Activated T-cell treated with anti-CD3 and anti-CD28 coated beads, Interleukin-2, amount 50 U/mL, for 24 hours (primary cell): ENCODE measurements at regions not wholly inside any gene's neighbourhood (a gene's known extent, or its start where the extent isn't known, plus 50 kb on each side); places are given as distances from the start of the nearest gene placed in this dataset.

Experiments used
- DNase-seq: peaks from one replicate; pipeline ENCODE4 v3.0.0-alpha.2; 2020
- H3K27ac Mint-ChIP-seq: 2 replicates; pipeline ENCODE4 v1.8.0; 2020; ENCODE audit warnings: mild to moderate bottlenecking, mixed read lengths
- H3K27me3 Mint-ChIP-seq: 2 replicates; pipeline ENCODE4 v1.8.0; 2020; ENCODE audit warnings: mixed read lengths
- H3K36me3 Mint-ChIP-seq: 2 replicates; pipeline ENCODE4 v1.8.0; 2020; ENCODE audit warnings: low read depth, mixed read lengths
- H3K4me1 Mint-ChIP-seq: 2 replicates; pipeline ENCODE4 v1.8.0; 2020; ENCODE audit warnings: low read depth, mixed read lengths
- H3K4me3 Mint-ChIP-seq: 2 replicates; pipeline ENCODE4 v1.8.0; 2020; ENCODE audit warnings: mild to moderate bottlenecking, moderate library complexity, mixed read lengths
- H3K9me3 Mint-ChIP-seq: 2 replicates; pipeline ENCODE4 v1.8.0; 2020; ENCODE audit warnings: mixed read lengths

- no peak overlapping the region for H3K4me3 Mint-ChIP-seq
- H3K9me3 Mint-ChIP-seq, result peaks cover 9% of the 10 kb centered on the region
- peaks cover 94% of the 10 kb centered on the region for H3K4me1 Mint-ChIP-seq
- no peaks in the 10 kb centered on the region for H3K27me3 Mint-ChIP-seq
- peaks cover 6% of the 10 kb centered on the region for H3K36me3 Mint-ChIP-seq
- DNase-seq, result no peak
- H3K27ac Mint-ChIP-seq, result peak overlapping the region; percentile 71
Measured at GRCh38 chr11:95680169-95680929, 109.2 kb downstream of the FAM76B start.

GRCh38 chr11:95678988-95679387 lies 110.6 kb downstream of the FAM76B start:
- H3K9me3 Mint-ChIP-seq, result peaks cover 7% of the 10 kb centered on the region
- H3K27ac Mint-ChIP-seq, result no peak overlapping the region
- no peak overlapping the region for H3K4me3 Mint-ChIP-seq
- peaks cover 93% of the 10 kb centered on the region for H3K4me1 Mint-ChIP-seq
- peaks cover 3% of the 10 kb centered on the region for H3K36me3 Mint-ChIP-seq
- no peaks in the 10 kb centered on the region for H3K27me3 Mint-ChIP-seq
- DNase-seq, result no peak

GRCh38 chr11:95676308-95676707 lies 113.3 kb downstream of the FAM76B start:
- no peaks in the 10 kb centered on the region for H3K27me3 Mint-ChIP-seq
- H3K4me1 Mint-ChIP-seq, result peaks cover 78% of the 10 kb centered on the region
- H3K27ac Mint-ChIP-seq, result peak overlapping the region; percentile 86
- no peaks in the 10 kb centered on the region for H3K36me3 Mint-ChIP-seq
- no peak for DNase-seq
- H3K9me3 Mint-ChIP-seq, result peaks cover 4% of the 10 kb centered on the region
- peak overlapping the region; percentile 5 for H3K4me3 Mint-ChIP-seq

GRCh38 chr11:95675585-95675984 lies 114.0 kb downstream of the FAM76B start:
- Mint-ChIP-seq H3K4me3 (no peak overlapping the region), H3K36me3 (no peaks in the 10 kb centered on the region), H3K27ac (peak overlapping the region; percentile 86), H3K27me3 (no peaks in the 10 kb centered on the region), H3K4me1 (peaks cover 70% of the 10 kb centered on the region), H3K9me3 (peaks cover 5% of the 10 kb centered on the region)
- DNase-seq, result no peak

GRCh38 chr11:95674657-95675358 lies 114.8 kb downstream of the FAM76B start:
- Mint-ChIP-seq H3K9me3 (peaks cover 8% of the 10 kb centered on the region), H3K4me3 (peak overlapping the region; percentile 13), H3K27me3 (no peaks in the 10 kb centered on the region), H3K36me3 (no peaks in the 10 kb centered on the region), H3K4me1 (peaks cover 63% of the 10 kb centered on the region), H3K27ac (peak overlapping the region; percentile 83)
- no peak for DNase-seq

GRCh38 chr11:95671768-95672167 lies 117.8 kb downstream of the FAM76B start:
- H3K4me1 Mint-ChIP-seq, result peaks cover 40% of the 10 kb centered on the region
- H3K4me3 Mint-ChIP-seq, result no peak overlapping the region
- no peak for DNase-seq
- H3K27ac Mint-ChIP-seq, result no peak overlapping the region
- H3K9me3 Mint-ChIP-seq, result peaks cover 11% of the 10 kb centered on the region
- H3K27me3 Mint-ChIP-seq, result no peaks in the 10 kb centered on the region
- H3K36me3 Mint-ChIP-seq, result no peaks in the 10 kb centered on the region

- no peaks in the 10 kb centered on the region for H3K27me3 Mint-ChIP-seq
- H3K36me3 Mint-ChIP-seq, result peaks cover 2% of the 10 kb centered on the region
- H3K4me1 Mint-ChIP-seq, result peaks cover 9% of the 10 kb centered on the region
- H3K9me3 Mint-ChIP-seq, result peaks cover 7% of the 10 kb centered on the region
- no peak overlapping the region for H3K4me3 Mint-ChIP-seq
- no peak for DNase-seq
- H3K27ac Mint-ChIP-seq, result no peak overlapping the region
Measured at GRCh38 chr11:95668131-95668530, 121.5 kb downstream of the FAM76B start.

GRCh38 chr11:95661162-95661561 lies 128.4 kb downstream of the FAM76B start:
- Mint-ChIP-seq H3K27ac (no peak overlapping the region), H3K9me3 (peaks cover 5% of the 10 kb centered on the region), H3K4me1 (peaks cover 32% of the 10 kb centered on the region), H3K36me3 (peaks cover 2% of the 10 kb centered on the region), H3K27me3 (no peaks in the 10 kb centered on the region), H3K4me3 (no peak overlapping the region)
- no peak for DNase-seq

- H3K4me3 Mint-ChIP-seq, result no peak overlapping the region
Measured at GRCh38 chr11:95660038-95660437, 129.5 kb downstream of the FAM76B start.

GRCh38 chr11:95659088-95659487 lies 130.5 kb downstream of the FAM76B start:
- H3K4me3 Mint-ChIP-seq, result no peak overlapping the region
- no peaks in the 10 kb centered on the region for H3K27me3 Mint-ChIP-seq
- H3K27ac Mint-ChIP-seq, result peak overlapping the region; percentile 6

More at GRCh38 chr11:95660038-95660437, 129.5 kb downstream of the FAM76B start:
- DNase-seq, result no peak
- Mint-ChIP-seq H3K36me3 (no peaks in the 10 kb centered on the region), H3K4me1 (peaks cover 32% of the 10 kb centered on the region), H3K27ac (peak overlapping the region; percentile 40), H3K9me3 (peaks cover 5% of the 10 kb centered on the region), H3K27me3 (no peaks in the 10 kb centered on the region)

GRCh38 chr11:95655536-95655935 lies 134.0 kb downstream of the FAM76B start:
- Mint-ChIP-seq H3K36me3 (no peaks in the 10 kb centered on the region), H3K4me3 (no peak overlapping the region), H3K27ac (no peak overlapping the region), H3K4me1 (peaks cover 21% of the 10 kb centered on the region), H3K27me3 (no peaks in the 10 kb centered on the region), H3K9me3 (no peaks in the 10 kb centered on the region)
- DNase-seq, result no peak

More at GRCh38 chr11:95659088-95659487, 130.5 kb downstream of the FAM76B start:
- H3K9me3 Mint-ChIP-seq, result peaks cover 5% of the 10 kb centered on the region
- H3K4me1 Mint-ChIP-seq, result peaks cover 32% of the 10 kb centered on the region
- DNase-seq, result no peak
- no peaks in the 10 kb centered on the region for H3K36me3 Mint-ChIP-seq

- H3K9me3 Mint-ChIP-seq, result no peaks in the 10 kb centered on the region
- H3K4me3 Mint-ChIP-seq, result no peak overlapping the region
Measured at GRCh38 chr11:95653680-95654079, 135.9 kb downstream of the FAM76B start.

GRCh38 chr11:95653099-95653498 lies 136.5 kb downstream of the FAM76B start:
- no peak for DNase-seq
- Mint-ChIP-seq H3K9me3 (no peaks in the 10 kb centered on the region), H3K36me3 (no peaks in the 10 kb centered on the region), H3K4me1 (peaks cover 3% of the 10 kb centered on the region), H3K27ac (no peak overlapping the region), H3K4me3 (no peak overlapping the region), H3K27me3 (no peaks in the 10 kb centered on the region)

More at GRCh38 chr11:95653680-95654079, 135.9 kb downstream of the FAM76B start:
- Mint-ChIP-seq H3K27ac (no peak overlapping the region), H3K27me3 (no peaks in the 10 kb centered on the region), H3K36me3 (no peaks in the 10 kb centered on the region), H3K4me1 (peaks cover 5% of the 10 kb centered on the region)
- DNase-seq, result no peak

- Mint-ChIP-seq H3K36me3 (no peaks in the 10 kb centered on the region), H3K27me3 (no peaks in the 10 kb centered on the region), H3K27ac (no peak overlapping the region), H3K4me3 (no peak overlapping the region), H3K4me1 (peaks cover 3% of the 10 kb centered on the region), H3K9me3 (no peaks in the 10 kb centered on the region)
- DNase-seq, result no peak
Measured at GRCh38 chr11:95652002-95652472, 137.5 kb downstream of the FAM76B start.

GRCh38 chr11:95650276-95650675 lies 139.3 kb downstream of the FAM76B start:
- H3K4me3 Mint-ChIP-seq, result no peak overlapping the region
- no peak for DNase-seq
- no peak overlapping the region for H3K27ac Mint-ChIP-seq
- peaks cover 5% of the 10 kb centered on the region for H3K9me3 Mint-ChIP-seq
- no peaks in the 10 kb centered on the region for H3K27me3 Mint-ChIP-seq
- H3K36me3 Mint-ChIP-seq, result no peaks in the 10 kb centered on the region
- H3K4me1 Mint-ChIP-seq, result peaks cover 3% of the 10 kb centered on the region
